ENCODE measurements at regions not wholly inside any gene's neighbourhood (a gene's known extent, or its start where the extent isn't known, plus 50 kb on each side); places are given as distances from the start of the nearest gene placed in this dataset.

DNA sequence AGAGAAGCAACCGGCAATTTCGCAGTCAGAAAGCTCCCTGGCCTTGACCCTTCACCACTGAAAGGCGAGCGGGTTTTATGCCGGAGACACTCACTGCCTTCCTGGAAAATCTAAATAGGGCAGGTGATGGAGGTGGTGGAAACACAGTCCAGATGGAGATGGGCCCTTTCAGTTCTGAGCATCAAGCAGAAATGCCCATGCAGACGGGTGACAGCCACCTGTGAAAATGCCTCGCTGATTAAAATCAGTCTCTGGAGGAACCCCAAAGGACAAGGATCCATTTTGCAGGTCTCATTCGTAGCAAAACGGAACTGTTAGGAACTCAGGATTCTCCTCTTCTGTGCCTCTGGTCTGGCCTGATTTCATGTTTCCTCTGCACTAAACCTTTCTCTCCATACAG is 74.2 kb downstream of the FZD10 start:
- Histone ChIP-seq H3K4ac (ENCODE audit: low read depth, low read length) (no peak overlapping the region), H3K27me3 (ENCODE audit: insufficient read depth, low read length) (peaks cover 7% of the 10 kb centered on the region; the same call in 1 of the 2 replicates), H4K20me1 (ENCODE audit: control insufficient read depth, insufficient read depth, insufficient read length) (no peaks in the 10 kb centered on the region), H2AFZ (ENCODE audit: low read length) (no peak overlapping the region), H4K5ac (ENCODE audit: insufficient read length, low read depth, low read length) (no peak overlapping the region), H2AK5ac (ENCODE audit: insufficient read length, low read length) (no peak overlapping the region), H3K27ac (ENCODE audit: insufficient read length, low read depth, low read length) (no peak overlapping the region), H3K23ac (ENCODE audit: insufficient read length, low read depth, low read length) (no peak overlapping the region), H3K4me1 (ENCODE audit: insufficient read depth, low read length) (no peaks in the 10 kb centered on the region), H2BK5ac (ENCODE audit: insufficient read length, low read length) (no peak overlapping the region), H3K18ac (ENCODE audit: insufficient read length, low read depth, low read length) (no peak overlapping the region), H3K23me2 (ENCODE audit: insufficient read length, low read depth, low read length, poor library complexity, severe bottlenecking) (no peaks in the 10 kb centered on the region), H3K79me1 (ENCODE audit: insufficient read depth, low read depth, low read length, poor library complexity, severe bottlenecking) (no peaks in the 10 kb centered on the region), H4K8ac (replicated peaks; ENCODE audit: insufficient read length, low read depth, low read length) (no peak overlapping the region), H3K4me2 (ENCODE audit: insufficient read depth, insufficient read length, low read length) (no peak overlapping the region), H3K9me3 (ENCODE audit: control insufficient read depth, low read depth, low read length) (no peaks in the 10 kb centered on the region), H2BK15ac (ENCODE audit: low read depth, low read length) (no peak overlapping the region), H2BK12ac (ENCODE audit: insufficient read length, low read depth, low read length) (no peak overlapping the region), H3T11ph (ENCODE audit: low read length) (no peak overlapping the region), H3K14ac (ENCODE audit: insufficient read depth, low read length) (no peak overlapping the region), H2BK120ac (ENCODE audit: low read depth, low read length, poor library complexity, severe bottlenecking) (no peak overlapping the region), H3K56ac (ENCODE audit: insufficient read length, low read depth, low read length) (no peak overlapping the region), H3K79me2 (ENCODE audit: insufficient read depth, low read length) (no peaks in the 10 kb centered on the region), H3K9ac (ENCODE audit: extremely low read depth, insufficient read length, low read length) (no peak overlapping the region), H4K91ac (ENCODE audit: insufficient read length, low read depth, low read length) (no peak overlapping the region), H2BK20ac (ENCODE audit: low read depth, low read length, poor library complexity, severe bottlenecking) (no peak overlapping the region)
- Mint-ChIP-seq H3K36me3 (ENCODE audit: insufficient read depth in 1 of 3, low read depth in 3 of 3) (no peaks in the 10 kb centered on the region), H3K27ac (no peak overlapping the region), H3K27me3 (ENCODE audit: low read depth) (peaks cover 88% of the 10 kb centered on the region), H3K4me1 (no peaks in the 10 kb centered on the region), H3K4me3 (no peak overlapping the region), H3K9me3 (peaks cover 6 to 9% of the 10 kb centered on the region in 2 experiments)
- TF ChIP-seq, protein P1, sequence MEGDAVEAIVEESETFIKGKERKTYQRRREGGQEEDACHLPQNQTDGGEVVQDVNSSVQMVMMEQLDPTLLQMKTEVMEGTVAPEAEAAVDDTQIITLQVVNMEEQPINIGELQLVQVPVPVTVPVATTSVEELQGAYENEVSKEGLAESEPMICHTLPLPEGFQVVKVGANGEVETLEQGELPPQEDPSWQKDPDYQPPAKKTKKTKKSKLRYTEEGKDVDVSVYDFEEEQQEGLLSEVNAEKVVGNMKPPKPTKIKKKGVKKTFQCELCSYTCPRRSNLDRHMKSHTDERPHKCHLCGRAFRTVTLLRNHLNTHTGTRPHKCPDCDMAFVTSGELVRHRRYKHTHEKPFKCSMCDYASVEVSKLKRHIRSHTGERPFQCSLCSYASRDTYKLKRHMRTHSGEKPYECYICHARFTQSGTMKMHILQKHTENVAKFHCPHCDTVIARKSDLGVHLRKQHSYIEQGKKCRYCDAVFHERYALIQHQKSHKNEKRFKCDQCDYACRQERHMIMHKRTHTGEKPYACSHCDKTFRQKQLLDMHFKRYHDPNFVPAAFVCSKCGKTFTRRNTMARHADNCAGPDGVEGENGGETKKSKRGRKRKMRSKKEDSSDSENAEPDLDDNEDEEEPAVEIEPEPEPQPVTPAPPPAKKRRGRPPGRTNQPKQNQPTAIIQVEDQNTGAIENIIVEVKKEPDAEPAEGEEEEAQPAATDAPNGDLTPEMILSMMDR (conservative IDR thresholded peaks at IDR 0.05), result no peak
- no peak for DNase-seq
- WGBS (ENCODE audit: extremely low coverage, insufficient read length, low lambda C conversion rate), result no CpG with 5 or more reads among the region's 9 CpGs

Measured in H9 (cell line).